Muscle of back (tissue), 3 donors: ENCODE measurements at regions not wholly inside any gene's neighbourhood (a gene's known extent, or its start where the extent isn't known, plus 50 kb on each side); places are given as distances from the start of the nearest gene placed in this dataset.
A peak's percentile ranks its signal among the peaks of the same experiment; 100 is the strongest.

Source experiments
- DNase-seq, 3 donors: peaks; one replicate each; pipeline versions ENCODE4 v3.0.0 to v3.0.0-alpha.2; 2013

GRCh38 chr2:42848265-42848664, 55.9 kb upstream of the HAAO start:
- DNase-seq = no peak

- no peak for DNase-seq
Measured at GRCh38 chr2:42847596-42848151, 55.3 kb upstream of the HAAO start.

GRCh38 chr2:42846932-42847595, 54.7 kb upstream of the HAAO start:
- no peak for DNase-seq

GRCh38 chr2:42846026-42846425, 53.6 kb upstream of the HAAO start:
- DNase-seq = no peak

GRCh38 chr2:42844901-42845821, 52.8 kb upstream of the HAAO start:
- peak; percentile 53 to 88 (median 56) for DNase-seq

- DNase-seq = peak in 1 of 3 donors; percentile 49
Measured at GRCh38 chr2:42844366-42844765, 52.0 kb upstream of the HAAO start.

GRCh38 chr2:42843611-42844010, 51.2 kb upstream of the HAAO start:
- DNase-seq = no peak

- no peak for DNase-seq
Measured at GRCh38 chr2:42843131-42843530, 50.7 kb upstream of the HAAO start.

GRCh38 chr2:42842466-42842865, 50.1 kb upstream of the HAAO start:
- peak in 1 of 3 donors; percentile 81 for DNase-seq
